ENCODE measurements at regions not wholly inside any gene's neighbourhood (a gene's known extent, or its start where the extent isn't known, plus 50 kb on each side); places are given as distances from the start of the nearest gene placed in this dataset.

- Histone ChIP-seq H3K4me1 (no peaks in the 10 kb centered on the region), H3K9me3 (no peaks in the 10 kb centered on the region), H3K27me3 (no peaks in the 10 kb centered on the region), H3K36me3 (no peaks in the 10 kb centered on the region), H3K4me3 (no peak overlapping the region), H3K27ac (no peak overlapping the region)
- intact Hi-C loops (cut with DNase I), result no loop called here
- ATAC-seq, result no peak
- DNase-seq, result peak; percentile 46
- TF ChIP-seq CTCF (IDR thresholded peaks at IDR 0.05), result no peak
Measured at GRCh38 chr10:46225597-46225996, 61.2 kb upstream of the ANTXRL start.

GRCh38 chr10:46226232-46226631 is 60.6 kb upstream of the ANTXRL start:
- ATAC-seq (no peak), DNase-seq (peak; percentile 48)
- no peaks in the 10 kb centered on the region for H3K9me3 ChIP-seq
- no peak for TF ChIP-seq CTCF (IDR thresholded peaks at IDR 0.05)
- H3K27ac ChIP-seq, result no peak overlapping the region
- intact Hi-C loops (cut with DNase I), result no loop called here
- no peaks in the 10 kb centered on the region for H3K36me3 ChIP-seq
- H3K27me3 ChIP-seq, result no peaks in the 10 kb centered on the region
- H3K4me1 ChIP-seq, result no peaks in the 10 kb centered on the region
- H3K4me3 ChIP-seq, result no peak overlapping the region

GRCh38 chr10:46226900-46227558 is 59.8 kb upstream of the ANTXRL start:
- no peak for ATAC-seq
- intact Hi-C loops (cut with DNase I), result no loop called here
- DNase-seq, result peak; percentile 38
- H3K4me3 ChIP-seq, result no peak overlapping the region
- no peaks in the 10 kb centered on the region for H3K36me3 ChIP-seq
- no peak overlapping the region for H3K27ac ChIP-seq
- no peaks in the 10 kb centered on the region for H3K27me3 ChIP-seq
- no peaks in the 10 kb centered on the region for H3K4me1 ChIP-seq
- H3K9me3 ChIP-seq, result no peaks in the 10 kb centered on the region
- TF ChIP-seq CTCF (IDR thresholded peaks at IDR 0.05), result no peak

- no peaks in the 10 kb centered on the region for H3K27me3 ChIP-seq
- ATAC-seq, result no peak
- intact Hi-C loops (cut with DNase I), result no loop called here
- TF ChIP-seq CTCF (IDR thresholded peaks at IDR 0.05), result no peak
- H3K4me1 ChIP-seq, result no peaks in the 10 kb centered on the region
- H3K27ac ChIP-seq, result no peak overlapping the region
- H3K4me3 ChIP-seq, result no peak overlapping the region
- peak; percentile 36 for DNase-seq
- no peaks in the 10 kb centered on the region for H3K36me3 ChIP-seq
- no peaks in the 10 kb centered on the region for H3K9me3 ChIP-seq
Measured at GRCh38 chr10:46227571-46227935, 59.2 kb upstream of the ANTXRL start.

DNA sequence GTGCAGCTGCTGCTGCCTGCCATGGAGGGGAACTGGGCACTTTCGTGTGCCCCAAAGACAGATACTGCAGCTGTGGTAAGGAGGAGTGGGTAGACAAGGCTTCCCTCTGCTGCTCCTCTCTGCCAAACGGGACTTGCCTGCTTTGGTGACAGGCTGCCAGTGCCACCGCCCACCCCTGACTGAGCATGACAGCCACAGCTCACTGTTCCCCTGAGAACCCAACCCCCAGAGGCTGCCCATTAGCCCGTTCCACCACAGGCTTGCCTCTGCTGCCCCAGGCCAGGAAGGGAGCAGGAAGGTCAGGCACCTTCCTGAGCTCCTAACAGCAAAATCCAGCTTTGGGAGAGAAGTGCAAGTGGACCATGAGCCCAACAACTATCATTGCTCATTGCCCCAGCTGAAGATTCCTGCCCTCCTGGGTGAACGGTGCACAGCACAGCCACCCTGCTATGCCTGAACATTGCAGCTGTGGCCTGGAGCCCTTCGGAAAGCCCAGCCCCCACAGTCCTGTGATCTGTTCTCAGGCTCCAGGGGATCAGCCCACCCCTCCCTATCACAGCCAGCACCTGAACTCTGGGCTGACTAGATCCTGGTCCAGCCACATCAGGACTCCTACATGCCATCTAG is 58.7 kb upstream of the ANTXRL start:
- no peak overlapping the region for H3K27ac ChIP-seq
- no peaks in the 10 kb centered on the region for H3K27me3 ChIP-seq
- H3K4me1 ChIP-seq, result no peaks in the 10 kb centered on the region
- no peak for ATAC-seq
- H3K9me3 ChIP-seq, result no peaks in the 10 kb centered on the region
- no peaks in the 10 kb centered on the region for H3K36me3 ChIP-seq
- peak; percentile 52 for DNase-seq
- intact Hi-C loops (cut with DNase I), result no loop called here
- no peak overlapping the region for H3K4me3 ChIP-seq
- no peak for TF ChIP-seq CTCF (IDR thresholded peaks at IDR 0.05)

Data from upper lobe of right lung (tissue), 1 donor.